Right cardiac atrium (tissue), 5 donors: ENCODE measurements at regions not wholly inside any gene's neighbourhood (a gene's known extent, or its start where the extent isn't known, plus 50 kb on each side); places are given as distances from the start of the nearest gene placed in this dataset.
"Not testable (repeated sequence)": the region's sequence is repeated elsewhere in the genome, so short reads cannot be mapped to it uniquely, and the experiment has no call there.

Experiments
- ATAC-seq, 2 donors: fragments of 200-7000 bp; cut with Tn5 transposase; one replicate each; pipeline versions ENCODE4 v1.8.0 to v1.9.1; 2020; ENCODE audit warnings: moderate library complexity in 2 of 2, mild to moderate bottlenecking in 1 of 2
- DNase-seq, 3 donors: peaks; one replicate each; pipeline ENCODE4 v3.0.0-alpha.2; 2020
- H3K27ac ChIP-seq: one replicate; pipeline ENCODE4 v1.5.1; 2013; ENCODE audit warnings: mild to moderate bottlenecking, low read length, control low read depth, moderate library complexity
- H3K27me3 ChIP-seq: one replicate; pipeline ENCODE4 v1.6.1; 2013; ENCODE audit not compliant: control insufficient read depth, insufficient read depth
- H3K4me1 ChIP-seq: one replicate; pipeline ENCODE4 v1.6.1; 2013; ENCODE audit warnings: low read length; ENCODE audit not compliant: control insufficient read depth, insufficient read depth
- H3K4me3 ChIP-seq: one replicate; pipeline ENCODE4 v1.5.1; 2013; ENCODE audit warnings: low read length, control low read depth
- H3K9me3 ChIP-seq: one replicate; pipeline ENCODE4 v1.6.1; 2013; ENCODE audit warnings: low read length; ENCODE audit not compliant: control insufficient read depth
- WGBS: extraction: QIAGEN DNeasy Blood & Tissue Kit; methylation state at CpG from one replicate; pipeline ENCODE4 v1.1.7; 2013; 5-methylcytosine and 5-hydroxymethylcytosine counted together
- intact Hi-C, 4 donors: fragments of 100-400 bp; cut with DNase I; formaldehyde crosslinking; loops; one replicate each; pipeline versions ENCODE4 v1.11.0 to v1.14.0; 2022 to 2023
- donor health status: healthy with polysubstance abuse.
- donor health status: DM: no; HTN: yes; CAD: no.
- donor health status: DM: no; HTN: no; CAD: no.
- donor health status: DM: no; HTN: yes; CAD: no; lungs with severe emphysema.
- donor health status: DM: yes; HTN: yes; CAD: no.

DNA sequence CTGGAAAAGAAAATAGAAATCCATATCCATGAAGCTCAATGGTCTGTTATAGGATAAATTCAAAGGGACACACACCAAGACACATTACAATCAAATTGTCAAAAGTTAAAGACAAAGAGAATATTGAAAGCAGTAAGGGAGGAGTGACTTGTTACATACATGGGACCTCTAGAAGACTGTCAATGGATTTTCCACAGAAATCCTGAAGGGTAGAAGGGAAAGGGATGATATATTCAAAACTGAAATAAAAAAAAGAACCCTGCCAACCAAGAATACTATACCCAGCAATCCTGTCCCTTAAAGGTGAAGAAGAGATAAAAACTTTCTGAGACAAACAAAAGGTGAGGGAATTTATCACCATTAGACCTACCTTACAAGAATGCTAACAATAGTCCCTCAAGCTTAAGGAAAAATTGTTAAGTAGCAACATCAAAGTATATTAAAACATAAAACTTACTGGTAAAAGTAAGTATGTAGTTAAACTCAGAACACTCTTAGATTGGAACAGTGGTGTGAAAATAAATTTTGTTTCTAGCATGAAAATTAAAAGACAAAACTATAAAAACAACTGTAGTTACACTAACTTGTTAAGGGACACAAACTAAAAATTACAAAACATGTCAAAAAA, 103.2 kb upstream of the APP start:
- Histone ChIP-seq H3K27ac (no peak overlapping the region), H3K27me3 (no peaks in the 10 kb centered on the region), H3K9me3 (no peaks in the 10 kb centered on the region), H3K4me3 (no peak overlapping the region), H3K4me1 (no peaks in the 10 kb centered on the region)
- intact Hi-C loops, result no loop called here
- no peak for DNase-seq
- ATAC-seq, result no peak

DNA sequence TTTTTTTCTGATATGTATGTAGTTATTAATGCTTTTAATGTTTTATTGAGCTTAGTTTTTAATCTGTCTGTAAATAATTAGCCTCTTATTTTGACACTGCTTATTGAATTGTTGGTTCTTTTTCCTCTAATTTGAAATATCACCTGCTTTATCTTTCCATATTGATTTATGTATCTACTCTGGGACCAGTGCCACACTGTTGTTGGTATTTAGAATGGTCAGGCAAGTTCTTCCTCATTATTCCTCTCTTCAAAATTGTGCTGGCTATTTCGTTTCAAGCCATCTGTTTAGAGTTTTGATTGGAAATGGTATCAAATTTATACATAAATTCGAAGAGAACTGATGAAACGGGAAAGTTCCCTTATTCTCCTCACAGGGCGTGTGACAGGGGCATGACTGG, 96.8 kb upstream of the APP start:
- no peak for DNase-seq
- WGBS, result 89% methylated on average over 4 of the region's 4 CpGs
- ATAC-seq, result no peak
- Histone ChIP-seq H3K4me1 (no peaks in the 10 kb centered on the region), H3K9me3 (no peaks in the 10 kb centered on the region), H3K4me3 (no peak overlapping the region), H3K27me3 (no peaks in the 10 kb centered on the region), H3K27ac (no peak overlapping the region)
- intact Hi-C loops, result no loop called here

DNA sequence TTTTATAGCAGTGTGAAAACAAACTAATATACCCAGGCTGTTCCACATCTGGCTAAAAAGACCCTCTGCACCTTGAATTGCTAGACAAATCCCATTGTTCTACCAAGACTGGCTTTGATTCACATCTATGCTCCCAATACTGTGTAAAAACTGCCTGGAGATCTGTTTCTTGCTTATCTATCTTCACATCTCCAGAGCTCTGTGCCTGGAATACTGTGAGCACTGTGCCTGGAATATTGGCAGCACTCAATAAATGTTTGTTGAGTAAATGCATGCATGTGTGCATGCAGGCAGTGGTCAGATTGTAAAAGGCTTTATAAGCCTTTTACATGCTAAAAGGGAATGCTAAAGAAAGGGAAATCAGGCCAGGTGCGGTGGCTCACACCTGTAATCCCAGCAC, 75.5 kb upstream of the APP start:
- intact Hi-C loops, result no loop called here
- no peak for ATAC-seq
- H3K9me3 ChIP-seq, result no peaks in the 10 kb centered on the region
- H3K27ac ChIP-seq, result no peak overlapping the region
- H3K4me3 ChIP-seq, result no peak overlapping the region
- no peak for DNase-seq
- no peaks in the 10 kb centered on the region for H3K27me3 ChIP-seq
- H3K4me1 ChIP-seq, result no peaks in the 10 kb centered on the region
- 98% methylated on average over 1 of the region's 1 CpG for WGBS

DNA sequence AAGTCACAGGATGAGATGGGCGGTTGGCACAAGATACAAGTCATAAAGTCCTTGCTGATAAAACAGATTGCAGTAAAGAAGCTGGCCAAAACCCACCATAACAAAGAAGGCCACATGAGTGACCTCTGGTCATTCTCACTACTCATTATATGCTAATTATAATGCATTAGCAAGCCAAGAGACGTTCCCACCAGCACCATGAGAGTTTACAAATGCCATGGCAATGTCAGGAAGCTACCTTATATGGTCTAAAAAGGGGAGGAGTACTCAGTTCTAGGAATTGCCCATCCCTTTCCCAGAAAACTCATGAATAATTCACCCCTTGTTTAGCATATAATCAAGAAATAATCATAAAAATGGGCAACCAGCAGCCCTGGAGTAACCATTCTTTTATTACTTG, 74.9 kb upstream of the APP start:
- Histone ChIP-seq H3K4me1 (no peaks in the 10 kb centered on the region), H3K4me3 (no peak overlapping the region), H3K9me3 (no peaks in the 10 kb centered on the region), H3K27ac (no peak overlapping the region), H3K27me3 (no peaks in the 10 kb centered on the region)
- DNase-seq (no peak), ATAC-seq (no peak)
- intact Hi-C loops, result no loop called here
- 76% methylated on average over 2 of the region's 2 CpGs for WGBS

DNA sequence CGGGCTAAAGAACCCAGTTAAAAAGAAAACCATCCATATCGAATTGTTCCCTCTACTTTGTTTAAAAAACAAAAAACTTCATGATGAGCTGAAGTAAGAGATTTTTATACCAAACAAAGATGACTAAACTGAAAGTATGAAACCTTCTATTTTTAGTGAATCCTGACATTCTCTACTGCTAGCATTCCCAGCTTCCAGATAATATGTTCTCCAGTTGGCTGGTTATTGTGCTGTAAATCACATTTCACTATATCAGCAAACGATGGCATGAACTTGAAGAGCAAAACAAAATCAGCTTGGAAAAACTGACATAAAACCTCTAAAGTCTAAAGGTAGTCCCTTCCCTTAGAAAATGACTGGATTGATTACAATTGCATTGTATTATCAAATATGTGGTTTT, 68.1 kb upstream of the APP start:
- intact Hi-C loops, result no loop called here

DNA sequence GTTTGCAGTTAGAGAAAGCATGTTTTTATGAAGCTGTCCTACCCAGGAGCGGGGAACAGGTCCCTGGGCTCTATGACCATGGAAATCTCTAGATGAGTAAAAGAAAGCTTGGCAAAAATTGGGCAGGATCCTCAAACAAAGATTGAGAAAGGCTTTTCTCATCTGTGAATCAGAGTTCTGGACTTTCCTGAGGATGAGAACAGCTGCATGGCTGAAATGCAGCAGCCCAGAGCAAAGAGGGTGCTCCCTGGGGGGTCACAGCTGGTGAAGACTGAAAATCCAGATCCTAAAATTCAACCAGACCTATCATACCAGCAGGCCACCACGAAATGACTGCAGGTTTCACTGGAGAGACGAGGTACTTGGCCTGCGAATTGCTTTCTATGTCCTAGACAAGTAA, 65.7 kb upstream of the APP start:
- 83% methylated on average over 4 of the region's 4 CpGs for WGBS
- no peak overlapping the region for H3K27ac ChIP-seq
- no peak for ATAC-seq
- no peak for DNase-seq
- intact Hi-C loops, result no loop called here
- H3K9me3 ChIP-seq, result no peaks in the 10 kb centered on the region
- no peaks in the 10 kb centered on the region for H3K4me1 ChIP-seq
- H3K4me3 ChIP-seq, result no peak overlapping the region
- H3K27me3 ChIP-seq, result no peaks in the 10 kb centered on the region

More for the DNA sequence above, 68.1 kb upstream of the APP start:
- DNase-seq (no peak), ATAC-seq (no peak)
- Histone ChIP-seq H3K9me3 (no peaks in the 10 kb centered on the region), H3K4me1 (no peaks in the 10 kb centered on the region), H3K27me3 (no peaks in the 10 kb centered on the region), H3K27ac (no peak overlapping the region), H3K4me3 (no peak overlapping the region)
- WGBS, result 62% methylated on average over 3 of the region's 3 CpGs

DNA sequence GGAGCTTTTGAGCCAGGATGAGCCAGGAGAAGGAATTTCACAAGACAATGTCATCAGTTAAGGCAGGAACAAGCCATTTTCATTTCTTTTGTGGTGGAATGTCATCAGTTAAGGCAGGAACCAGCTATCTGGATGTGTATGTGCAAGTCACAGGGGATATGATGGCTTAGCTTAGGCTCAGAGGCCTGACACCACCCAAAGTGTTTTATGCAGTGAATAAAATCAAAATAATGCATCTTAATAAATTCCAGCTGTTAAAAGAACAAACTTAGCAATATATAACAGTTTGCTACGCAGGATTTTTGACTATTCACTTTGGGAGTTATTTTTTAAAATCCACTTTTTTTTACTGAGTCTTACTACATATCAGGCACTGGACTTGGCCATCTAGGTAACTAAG, 62.7 kb upstream of the APP start:
- H3K4me1 ChIP-seq, H3K27me3 ChIP-seq, ATAC-seq, DNase-seq, H3K9me3 ChIP-seq, H3K4me3 ChIP-seq, intact Hi-C loops, H3K27ac ChIP-seq: not testable (repeated sequence)
- 88% methylated on average over 1 of the region's 1 CpG for WGBS

DNA sequence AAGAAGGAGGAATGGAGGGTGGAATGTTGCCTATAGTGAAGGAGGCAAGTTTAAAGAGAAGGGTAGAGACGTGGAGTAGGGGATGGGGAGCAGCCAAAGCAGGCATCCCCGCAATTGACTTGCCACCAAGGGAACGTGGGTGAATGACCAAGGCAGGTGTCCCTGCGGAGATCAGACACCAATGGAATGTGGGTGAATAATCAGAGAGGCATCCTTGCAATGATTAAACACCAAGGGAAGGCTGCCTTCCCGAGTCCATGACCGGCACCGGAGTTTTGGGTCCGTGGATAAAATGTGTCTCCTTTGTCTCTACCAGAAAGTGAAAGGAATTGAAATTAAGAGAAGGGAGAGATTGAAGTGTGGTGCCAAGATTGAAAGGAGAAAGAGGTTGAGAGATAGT, 61.9 kb upstream of the APP start:
- 91% methylated on average over 8 of the region's 8 CpGs for WGBS
- H3K4me3 ChIP-seq, H3K4me1 ChIP-seq, DNase-seq, H3K27ac ChIP-seq, intact Hi-C loops, ATAC-seq, H3K27me3 ChIP-seq, H3K9me3 ChIP-seq: not testable (repeated sequence)

DNA sequence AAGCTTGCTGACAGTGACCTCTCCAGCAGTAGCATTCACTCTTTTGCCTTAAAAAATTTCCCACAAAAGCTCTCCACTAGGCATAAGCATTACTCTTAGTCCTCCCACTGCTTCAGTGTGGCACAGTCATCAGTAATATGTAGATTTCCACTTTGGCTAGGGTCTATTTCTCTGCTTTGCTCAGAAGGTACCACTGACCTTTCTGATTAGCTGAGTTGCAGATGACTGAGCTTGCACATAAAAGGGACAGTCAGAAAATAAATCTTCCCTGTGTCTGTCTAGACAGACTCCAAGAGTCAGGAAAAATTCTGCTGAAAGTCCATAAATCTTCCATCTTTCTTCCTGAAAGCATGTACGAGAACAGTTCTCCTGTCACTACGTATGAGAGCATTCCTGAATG, 56.6 kb upstream of the APP start:
- no peaks in the 10 kb centered on the region for H3K9me3 ChIP-seq
- H3K4me1 ChIP-seq, result no peaks in the 10 kb centered on the region
- H3K27ac ChIP-seq, result no peak overlapping the region
- 72% methylated on average over 2 of the region's 2 CpGs for WGBS
- H3K4me3 ChIP-seq, result no peak overlapping the region
- no peak for ATAC-seq
- no peaks in the 10 kb centered on the region for H3K27me3 ChIP-seq
- no peak for DNase-seq
- intact Hi-C loops, result no loop called here

DNA sequence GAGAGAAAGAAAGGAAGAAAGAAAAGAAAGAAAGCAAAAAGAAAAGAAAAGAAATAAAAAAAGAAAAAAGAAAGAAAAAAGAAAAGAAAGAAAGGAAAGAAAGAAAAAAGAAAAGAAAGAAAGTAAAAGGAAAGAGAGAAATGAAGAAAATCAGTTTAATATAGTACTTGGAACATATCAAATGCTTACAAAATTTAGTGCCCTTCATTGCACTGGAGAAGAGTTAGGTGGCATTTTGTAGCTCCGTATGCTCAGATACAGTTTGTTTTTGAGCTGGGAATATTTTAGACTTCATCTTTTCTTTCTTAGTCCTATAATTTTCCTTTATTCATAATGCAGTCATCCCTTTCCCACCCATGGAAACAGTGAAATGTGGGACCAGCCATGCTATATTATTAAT, 56.2 kb upstream of the APP start:
- no peaks in the 10 kb centered on the region for H3K4me1 ChIP-seq
- intact Hi-C loops, result no loop called here
- no peak for DNase-seq
- no peaks in the 10 kb centered on the region for H3K9me3 ChIP-seq
- H3K27ac ChIP-seq, result no peak overlapping the region
- ATAC-seq, result no peak
- WGBS, result 94% methylated on average over 1 of the region's 1 CpG
- no peaks in the 10 kb centered on the region for H3K27me3 ChIP-seq
- H3K4me3 ChIP-seq, result no peak overlapping the region

DNA sequence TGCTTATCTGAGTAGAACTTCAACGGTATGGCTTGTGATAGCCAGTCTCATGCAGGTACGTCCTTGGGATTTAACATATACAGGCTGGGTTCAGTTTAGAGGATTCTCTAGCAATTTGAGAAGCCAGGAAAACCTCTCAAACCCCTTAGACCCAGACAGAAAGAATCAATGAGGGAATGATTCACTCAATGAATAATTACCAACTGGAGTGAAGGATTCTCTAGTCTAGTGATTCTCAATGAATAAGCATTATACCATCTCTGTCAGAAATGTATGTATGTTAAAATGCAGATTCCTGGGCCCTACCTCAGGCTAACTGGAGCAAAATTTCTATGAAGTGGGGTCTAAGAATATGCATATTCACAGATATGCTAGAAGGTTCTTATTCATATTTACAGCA, 54.5 kb upstream of the APP start:
- no peaks in the 10 kb centered on the region for H3K27me3 ChIP-seq
- 86% methylated on average over 2 of the region's 2 CpGs for WGBS
- H3K27ac ChIP-seq, result no peak overlapping the region
- H3K4me1 ChIP-seq, result no peaks in the 10 kb centered on the region
- H3K9me3 ChIP-seq, result no peaks in the 10 kb centered on the region
- ATAC-seq (no peak), DNase-seq (no peak)
- H3K4me3 ChIP-seq, result no peak overlapping the region
- intact Hi-C loops, result no loop called here

DNA sequence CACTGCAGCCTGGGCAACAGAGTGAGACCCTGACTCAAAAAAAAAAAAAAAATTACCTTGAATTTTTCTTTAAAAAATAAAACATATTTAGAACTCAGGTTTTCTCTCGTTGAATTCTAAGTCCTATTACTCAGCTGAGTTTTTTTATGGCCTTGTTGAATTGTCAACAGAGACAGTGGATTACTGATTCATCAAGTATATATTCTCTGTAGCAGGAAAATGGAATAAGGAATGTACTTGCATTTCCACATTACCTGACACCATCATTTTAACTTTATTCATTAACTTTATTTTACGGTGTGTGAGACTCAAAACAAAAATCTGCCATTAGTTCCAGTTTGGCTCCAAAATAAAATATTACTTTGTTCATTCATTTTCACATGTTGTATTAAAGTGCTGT, 53.8 kb upstream of the APP start:
- no peak for DNase-seq
- Histone ChIP-seq H3K4me3 (no peak overlapping the region), H3K9me3 (no peaks in the 10 kb centered on the region), H3K27ac (no peak overlapping the region), H3K4me1 (no peaks in the 10 kb centered on the region), H3K27me3 (no peaks in the 10 kb centered on the region)
- no peak for ATAC-seq
- 92% methylated on average over 2 of the region's 2 CpGs for WGBS
- intact Hi-C loops, result no loop called here
